ENCODE measurements at regions not wholly inside any gene's neighbourhood (a gene's known extent, or its start where the extent isn't known, plus 50 kb on each side); places are given as distances from the start of the nearest gene placed in this dataset.

DNA sequence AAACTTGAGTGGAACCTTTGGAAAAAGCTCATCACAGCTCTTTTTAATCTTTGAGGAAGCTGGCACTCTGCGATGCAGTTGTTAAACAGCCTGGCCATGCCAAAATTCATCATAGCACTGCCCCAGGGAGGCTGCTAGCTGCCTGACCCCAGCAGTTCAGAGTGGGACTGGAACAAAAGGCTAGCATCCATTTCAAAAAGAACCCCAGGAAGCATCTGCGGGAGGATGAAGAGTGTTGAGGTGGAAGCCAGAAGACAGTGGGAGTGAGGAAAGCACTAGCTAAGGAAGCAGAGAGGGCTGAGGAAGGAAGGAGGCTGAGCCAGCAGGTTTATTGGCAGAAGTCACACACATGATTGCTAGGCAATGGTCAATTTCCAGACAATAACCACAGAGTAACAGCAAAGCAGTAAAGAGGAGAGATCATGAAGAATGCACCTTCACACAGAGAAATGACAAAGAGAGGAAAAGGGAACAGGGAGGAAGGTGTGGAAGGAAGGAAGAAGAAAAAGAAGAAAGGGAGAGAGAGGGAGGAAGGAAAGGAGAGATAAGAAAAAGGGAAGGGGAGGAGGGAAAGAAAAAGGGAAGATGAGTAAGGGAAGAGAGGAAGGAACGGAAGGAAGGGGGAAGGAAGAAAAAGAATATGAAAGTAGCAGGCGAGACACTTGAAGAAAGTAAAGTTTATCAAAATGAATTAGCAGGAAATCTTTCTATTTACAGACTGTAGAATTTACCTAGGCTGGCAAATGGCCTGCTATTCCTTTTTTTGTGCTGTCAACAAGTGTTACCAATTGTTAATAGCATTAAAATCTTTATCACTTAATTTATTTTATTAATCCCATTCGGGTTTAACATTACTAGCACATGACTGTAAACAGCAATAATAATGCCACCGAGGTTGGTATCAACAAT, 270.0 kb upstream of the PSMD7 start:
- Histone ChIP-seq H3K27me3 (ENCODE audit: control insufficient read depth, insufficient read depth, low read length) (peaks cover 2% of the 10 kb centered on the region; the same call in 1 of the 2 replicates), H3K27ac (ENCODE audit: low read length) (no peak overlapping the region), H3K9me3 (ENCODE audit: control insufficient read depth, insufficient read depth, low read depth, low read length) (no peaks in the 10 kb centered on the region), H3K4me3 (ENCODE audit: low read depth in 2 of 2, low read length in 2 of 2) (no peak overlapping the region), H3K4me1 (ENCODE audit: control insufficient read depth, insufficient read depth, low read length) (no peaks in the 10 kb centered on the region), H3K36me3 (ENCODE audit: control insufficient read depth, insufficient read depth, low read length) (no peaks in the 10 kb centered on the region)
- intact Hi-C loops (cut with micrococcal nuclease; ENCODE audit: unreplicated experiment) = no loop called here
- ATAC-seq (no peak), DNase-seq (ENCODE audit: low read depth, low spot score) (no peak)
- CTCF ChIA-PET = no interaction called here
- POLR2A ChIA-PET = no interaction called here
- TF ChIP-seq, protein P1, sequence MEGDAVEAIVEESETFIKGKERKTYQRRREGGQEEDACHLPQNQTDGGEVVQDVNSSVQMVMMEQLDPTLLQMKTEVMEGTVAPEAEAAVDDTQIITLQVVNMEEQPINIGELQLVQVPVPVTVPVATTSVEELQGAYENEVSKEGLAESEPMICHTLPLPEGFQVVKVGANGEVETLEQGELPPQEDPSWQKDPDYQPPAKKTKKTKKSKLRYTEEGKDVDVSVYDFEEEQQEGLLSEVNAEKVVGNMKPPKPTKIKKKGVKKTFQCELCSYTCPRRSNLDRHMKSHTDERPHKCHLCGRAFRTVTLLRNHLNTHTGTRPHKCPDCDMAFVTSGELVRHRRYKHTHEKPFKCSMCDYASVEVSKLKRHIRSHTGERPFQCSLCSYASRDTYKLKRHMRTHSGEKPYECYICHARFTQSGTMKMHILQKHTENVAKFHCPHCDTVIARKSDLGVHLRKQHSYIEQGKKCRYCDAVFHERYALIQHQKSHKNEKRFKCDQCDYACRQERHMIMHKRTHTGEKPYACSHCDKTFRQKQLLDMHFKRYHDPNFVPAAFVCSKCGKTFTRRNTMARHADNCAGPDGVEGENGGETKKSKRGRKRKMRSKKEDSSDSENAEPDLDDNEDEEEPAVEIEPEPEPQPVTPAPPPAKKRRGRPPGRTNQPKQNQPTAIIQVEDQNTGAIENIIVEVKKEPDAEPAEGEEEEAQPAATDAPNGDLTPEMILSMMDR (IDR thresholded peaks at IDR 0.05) = no peak
- TF ChIP-seq, protein P2, sequence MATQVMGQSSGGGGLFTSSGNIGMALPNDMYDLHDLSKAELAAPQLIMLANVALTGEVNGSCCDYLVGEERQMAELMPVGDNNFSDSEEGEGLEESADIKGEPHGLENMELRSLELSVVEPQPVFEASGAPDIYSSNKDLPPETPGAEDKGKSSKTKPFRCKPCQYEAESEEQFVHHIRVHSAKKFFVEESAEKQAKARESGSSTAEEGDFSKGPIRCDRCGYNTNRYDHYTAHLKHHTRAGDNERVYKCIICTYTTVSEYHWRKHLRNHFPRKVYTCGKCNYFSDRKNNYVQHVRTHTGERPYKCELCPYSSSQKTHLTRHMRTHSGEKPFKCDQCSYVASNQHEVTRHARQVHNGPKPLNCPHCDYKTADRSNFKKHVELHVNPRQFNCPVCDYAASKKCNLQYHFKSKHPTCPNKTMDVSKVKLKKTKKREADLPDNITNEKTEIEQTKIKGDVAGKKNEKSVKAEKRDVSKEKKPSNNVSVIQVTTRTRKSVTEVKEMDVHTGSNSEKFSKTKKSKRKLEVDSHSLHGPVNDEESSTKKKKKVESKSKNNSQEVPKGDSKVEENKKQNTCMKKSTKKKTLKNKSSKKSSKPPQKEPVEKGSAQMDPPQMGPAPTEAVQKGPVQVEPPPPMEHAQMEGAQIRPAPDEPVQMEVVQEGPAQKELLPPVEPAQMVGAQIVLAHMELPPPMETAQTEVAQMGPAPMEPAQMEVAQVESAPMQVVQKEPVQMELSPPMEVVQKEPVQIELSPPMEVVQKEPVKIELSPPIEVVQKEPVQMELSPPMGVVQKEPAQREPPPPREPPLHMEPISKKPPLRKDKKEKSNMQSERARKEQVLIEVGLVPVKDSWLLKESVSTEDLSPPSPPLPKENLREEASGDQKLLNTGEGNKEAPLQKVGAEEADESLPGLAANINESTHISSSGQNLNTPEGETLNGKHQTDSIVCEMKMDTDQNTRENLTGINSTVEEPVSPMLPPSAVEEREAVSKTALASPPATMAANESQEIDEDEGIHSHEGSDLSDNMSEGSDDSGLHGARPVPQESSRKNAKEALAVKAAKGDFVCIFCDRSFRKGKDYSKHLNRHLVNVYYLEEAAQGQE (IDR thresholded peaks at IDR 0.05; ENCODE audit: insufficient read depth in 1 of 2, low read depth in 2 of 2, low read length in 1 of 2) = no peak
- no peak for TF ChIP-seq SIN3A (IDR thresholded peaks at IDR 0.05; ENCODE audit: borderline replicate concordance, insufficient read depth, low read depth, low read length)
- in situ Hi-C loops (cut with HindIII; ENCODE audit: low pct_unique_long_range_greater_than_20kb, low sequenced_read_pairs) = no loop called here
- BruUV-seq (replicated peaks) = no TSS peak

DNA sequence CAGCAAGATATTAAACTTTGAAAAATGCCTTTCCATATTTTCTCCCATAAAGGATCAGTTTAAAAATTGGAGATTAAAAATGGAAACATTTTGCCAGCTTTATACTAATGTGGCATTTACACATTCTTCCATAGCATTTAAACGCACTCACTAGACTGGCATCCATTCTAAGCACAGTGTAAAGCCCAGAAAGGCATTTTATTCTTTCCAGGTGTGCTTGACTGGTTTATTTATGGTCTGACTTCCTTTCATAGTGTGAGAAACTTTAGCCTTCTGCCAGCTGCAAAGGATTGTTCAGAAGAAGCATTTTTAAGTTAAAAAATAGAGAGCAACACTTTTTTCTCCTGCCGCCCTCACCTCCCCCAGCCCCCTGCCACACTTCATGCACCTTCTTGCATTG, 271.7 kb upstream of the PSMD7 start:
- no peaks in the 10 kb centered on the region for H3K36me3 ChIP-seq (ENCODE audit: control insufficient read depth, insufficient read depth, low read length)
- TF ChIP-seq POLR2AphosphoS5 (IDR thresholded peaks at IDR 0.05; ENCODE audit: low read depth, low read length) (no peak), SIN3A (IDR thresholded peaks at IDR 0.05; ENCODE audit: borderline replicate concordance, insufficient read depth, low read depth, low read length) (no peak), TCF7L2 (IDR thresholded peaks at IDR 0.05; ENCODE audit: low read depth, low read length) (no peak)
- DNase-seq (ENCODE audit: low read depth, low spot score) (no peak), ATAC-seq (no peak)
- no TSS peak for BruUV-seq (replicated peaks)
- intact Hi-C loops (cut with micrococcal nuclease; ENCODE audit: unreplicated experiment) (no loop called here), in situ Hi-C loops (cut with HindIII; ENCODE audit: low pct_unique_long_range_greater_than_20kb, low sequenced_read_pairs) (no loop called here)
- H3K27me3 ChIP-seq (ENCODE audit: control insufficient read depth, insufficient read depth, low read length) = peaks cover 2% of the 10 kb centered on the region; the same call in 1 of the 2 replicates
- H3K4me1 ChIP-seq (ENCODE audit: control insufficient read depth, insufficient read depth, low read length) = no peaks in the 10 kb centered on the region
- H3K27ac ChIP-seq (ENCODE audit: low read length) = no peak overlapping the region
- POLR2A ChIA-PET = no interaction called here
- no peak overlapping the region for H3K4me3 ChIP-seq (ENCODE audit: low read depth in 2 of 2, low read length in 2 of 2)
- CTCF ChIA-PET = no interaction called here
- H3K9me3 ChIP-seq (ENCODE audit: control insufficient read depth, insufficient read depth, low read depth, low read length) = no peaks in the 10 kb centered on the region

DNA sequence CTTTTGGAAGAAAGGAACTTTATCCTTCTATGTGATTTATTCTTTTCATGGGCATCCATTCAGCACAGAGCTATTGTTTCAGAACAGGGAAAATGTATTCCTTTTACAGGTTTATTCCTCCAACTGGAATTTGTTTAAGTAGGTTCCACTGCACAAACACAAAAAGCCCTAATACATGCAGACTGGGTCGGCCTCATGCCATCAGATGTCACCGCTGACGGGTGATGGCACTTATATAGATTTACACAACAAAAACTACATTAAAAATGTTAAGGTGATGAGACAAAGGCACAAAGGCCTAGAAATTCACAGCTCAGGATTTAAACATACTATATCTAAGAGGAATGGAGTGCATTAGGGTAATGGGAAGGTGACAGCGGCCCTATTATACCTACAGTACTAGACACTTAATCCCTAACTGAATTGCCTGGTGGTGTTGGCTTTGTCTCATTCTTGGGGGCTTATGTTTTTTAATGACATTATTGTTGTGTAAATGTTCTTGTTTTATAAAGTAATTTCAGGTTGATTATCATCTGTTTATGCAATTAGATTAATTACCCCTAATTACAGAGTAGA, 276.4 kb upstream of the PSMD7 start:
- no peaks in the 10 kb centered on the region for H3K36me3 ChIP-seq (ENCODE audit: control insufficient read depth, insufficient read depth, low read length)
- intact Hi-C loops (cut with micrococcal nuclease; ENCODE audit: unreplicated experiment) = no loop called here
- TF ChIP-seq, protein P2 (IDR thresholded peaks at IDR 0.05; ENCODE audit: insufficient read depth in 1 of 2, low read depth in 2 of 2, low read length in 1 of 2) = no peak
- TF ChIP-seq POLR2AphosphoS5 (IDR thresholded peaks at IDR 0.05; ENCODE audit: low read depth, low read length) (no peak), TCF7L2 (IDR thresholded peaks at IDR 0.05; ENCODE audit: low read depth, low read length) (no peak), SIN3A (IDR thresholded peaks at IDR 0.05; ENCODE audit: borderline replicate concordance, insufficient read depth, low read depth, low read length) (no peak)
- TF ChIP-seq, protein P1 (IDR thresholded peaks at IDR 0.05) = no peak
- no peak overlapping the region for H3K4me3 ChIP-seq (ENCODE audit: low read depth in 2 of 2, low read length in 2 of 2)
- no peaks in the 10 kb centered on the region for H3K4me1 ChIP-seq (ENCODE audit: control insufficient read depth, insufficient read depth, low read length)
- ChIA-PET POLR2A (no interaction called here), CTCF (no interaction called here)
- in situ Hi-C loops (cut with HindIII; ENCODE audit: low pct_unique_long_range_greater_than_20kb, low sequenced_read_pairs) = no loop called here
- BruUV-seq (replicated peaks) = no TSS peak
- DNase-seq (ENCODE audit: low read depth, low spot score) = no peak
- no peaks in the 10 kb centered on the region for H3K9me3 ChIP-seq (ENCODE audit: control insufficient read depth, insufficient read depth, low read depth, low read length)
- no peak for ATAC-seq
- no peaks in the 10 kb centered on the region; the same call in 1 of the 2 replicates for H3K27me3 ChIP-seq (ENCODE audit: control insufficient read depth, insufficient read depth, low read length)
- H3K27ac ChIP-seq (ENCODE audit: low read length) = no peak overlapping the region

Measured in Panc1 (cell line).